ENCODE measurements at regions not wholly inside any gene's neighbourhood (a gene's known extent, or its start where the extent isn't known, plus 50 kb on each side); places are given as distances from the start of the nearest gene placed in this dataset.

GRCh38 chr13:111394211-111394922, 73.9 kb downstream of the TEX29 start:
- Histone ChIP-seq H3K9me3 (ENCODE audit: control insufficient read depth in 1 of 2, low read length in 2 of 2) (no peaks in the 10 kb centered on the region), H3K27ac (ENCODE audit: low read length) (no peak overlapping the region), H3K36me3 (ENCODE audit: control insufficient read depth in 1 of 2, insufficient read depth in 2 of 2, low read length in 2 of 2) (no peaks in the 10 kb centered on the region), H3K4me1 (ENCODE audit: control insufficient read depth in 1 of 2, insufficient read depth in 2 of 2, low read length in 2 of 2) (no peaks in the 10 kb centered on the region), H3K4me3 (ENCODE audit: low read depth in 1 of 2, low read length in 2 of 2) (no peak overlapping the region), H3K27me3 (ENCODE audit: low read depth, low read length) (no peaks in the 10 kb centered on the region)

- H3K27me3 ChIP-seq (ENCODE audit: low read depth, low read length), result no peaks in the 10 kb centered on the region
- H3K4me3 ChIP-seq (ENCODE audit: low read depth in 1 of 2, low read length in 2 of 2), result no peak overlapping the region
- no peaks in the 10 kb centered on the region for H3K36me3 ChIP-seq (ENCODE audit: control insufficient read depth in 1 of 2, insufficient read depth in 2 of 2, low read length in 2 of 2)
- no peaks in the 10 kb centered on the region for H3K4me1 ChIP-seq (ENCODE audit: control insufficient read depth in 1 of 2, insufficient read depth in 2 of 2, low read length in 2 of 2)
- no peak overlapping the region for H3K27ac ChIP-seq (ENCODE audit: low read length)
- H3K9me3 ChIP-seq (ENCODE audit: control insufficient read depth in 1 of 2, low read length in 2 of 2), result no peaks in the 10 kb centered on the region
These were observed 75.3 kb downstream of the TEX29 start for GRCh38 chr13:111395511-111396393.

- Histone ChIP-seq H3K9me3 (ENCODE audit: control insufficient read depth in 1 of 2, low read length in 2 of 2) (no peaks in the 10 kb centered on the region), H3K36me3 (ENCODE audit: control insufficient read depth in 1 of 2, insufficient read depth in 2 of 2, low read length in 2 of 2) (no peaks in the 10 kb centered on the region), H3K27me3 (ENCODE audit: low read depth, low read length) (no peaks in the 10 kb centered on the region), H3K4me3 (ENCODE audit: low read depth in 1 of 2, low read length in 2 of 2) (no peak overlapping the region), H3K4me1 (ENCODE audit: control insufficient read depth in 1 of 2, insufficient read depth in 2 of 2, low read length in 2 of 2) (no peaks in the 10 kb centered on the region), H3K27ac (ENCODE audit: low read length) (no peak overlapping the region)
These were observed 76.0 kb downstream of the TEX29 start for GRCh38 chr13:111396457-111396856.

- Histone ChIP-seq H3K4me3 (ENCODE audit: low read depth in 1 of 2, low read length in 2 of 2) (no peak overlapping the region), H3K4me1 (ENCODE audit: control insufficient read depth in 1 of 2, insufficient read depth in 2 of 2, low read length in 2 of 2) (no peaks in the 10 kb centered on the region), H3K27me3 (ENCODE audit: low read depth, low read length) (no peaks in the 10 kb centered on the region), H3K9me3 (ENCODE audit: control insufficient read depth in 1 of 2, low read length in 2 of 2) (no peaks in the 10 kb centered on the region), H3K27ac (ENCODE audit: low read length) (no peak overlapping the region), H3K36me3 (ENCODE audit: control insufficient read depth in 1 of 2, insufficient read depth in 2 of 2, low read length in 2 of 2) (no peaks in the 10 kb centered on the region)
These were observed 76.9 kb downstream of the TEX29 start for GRCh38 chr13:111397202-111397880.

- H3K36me3 ChIP-seq (ENCODE audit: control insufficient read depth in 1 of 2, insufficient read depth in 2 of 2, low read length in 2 of 2), result no peaks in the 10 kb centered on the region
- H3K9me3 ChIP-seq (ENCODE audit: control insufficient read depth in 1 of 2, low read length in 2 of 2), result no peaks in the 10 kb centered on the region
- H3K27ac ChIP-seq (ENCODE audit: low read length), result no peak overlapping the region
- H3K4me3 ChIP-seq (ENCODE audit: low read depth in 1 of 2, low read length in 2 of 2), result no peak overlapping the region
- no peaks in the 10 kb centered on the region for H3K27me3 ChIP-seq (ENCODE audit: low read depth, low read length)
- H3K4me1 ChIP-seq (ENCODE audit: control insufficient read depth in 1 of 2, insufficient read depth in 2 of 2, low read length in 2 of 2), result no peaks in the 10 kb centered on the region
These were observed 77.8 kb downstream of the TEX29 start for GRCh38 chr13:111398196-111398595.

GRCh38 chr13:111398715-111399299, 78.4 kb downstream of the TEX29 start:
- Histone ChIP-seq H3K36me3 (ENCODE audit: control insufficient read depth in 1 of 2, insufficient read depth in 2 of 2, low read length in 2 of 2) (no peaks in the 10 kb centered on the region), H3K4me3 (ENCODE audit: low read depth in 1 of 2, low read length in 2 of 2) (no peak overlapping the region), H3K4me1 (ENCODE audit: control insufficient read depth in 1 of 2, insufficient read depth in 2 of 2, low read length in 2 of 2) (no peaks in the 10 kb centered on the region), H3K27me3 (ENCODE audit: low read depth, low read length) (no peaks in the 10 kb centered on the region), H3K9me3 (ENCODE audit: control insufficient read depth in 1 of 2, low read length in 2 of 2) (no peaks in the 10 kb centered on the region), H3K27ac (ENCODE audit: low read length) (no peak overlapping the region)

- H3K4me3 ChIP-seq (ENCODE audit: low read depth in 1 of 2, low read length in 2 of 2), result no peak overlapping the region
- H3K27ac ChIP-seq (ENCODE audit: low read length), result no peak overlapping the region
- no peaks in the 10 kb centered on the region for H3K9me3 ChIP-seq (ENCODE audit: control insufficient read depth in 1 of 2, low read length in 2 of 2)
- H3K36me3 ChIP-seq (ENCODE audit: control insufficient read depth in 1 of 2, insufficient read depth in 2 of 2, low read length in 2 of 2), result no peaks in the 10 kb centered on the region
- no peaks in the 10 kb centered on the region for H3K27me3 ChIP-seq (ENCODE audit: low read depth, low read length)
- H3K4me1 ChIP-seq (ENCODE audit: control insufficient read depth in 1 of 2, insufficient read depth in 2 of 2, low read length in 2 of 2), result no peaks in the 10 kb centered on the region
These were observed 78.9 kb downstream of the TEX29 start for GRCh38 chr13:111399334-111399733.

GRCh38 chr13:111399776-111400538, 79.5 kb downstream of the TEX29 start:
- H3K4me1 ChIP-seq (ENCODE audit: control insufficient read depth in 1 of 2, insufficient read depth in 2 of 2, low read length in 2 of 2), result no peaks in the 10 kb centered on the region
- no peak overlapping the region for H3K4me3 ChIP-seq (ENCODE audit: low read depth in 1 of 2, low read length in 2 of 2)
- H3K27me3 ChIP-seq (ENCODE audit: low read depth, low read length), result no peaks in the 10 kb centered on the region
- no peak overlapping the region for H3K27ac ChIP-seq (ENCODE audit: low read length)
- H3K9me3 ChIP-seq (ENCODE audit: control insufficient read depth in 1 of 2, low read length in 2 of 2), result no peaks in the 10 kb centered on the region
- H3K36me3 ChIP-seq (ENCODE audit: control insufficient read depth in 1 of 2, insufficient read depth in 2 of 2, low read length in 2 of 2), result no peaks in the 10 kb centered on the region

- Histone ChIP-seq H3K9me3 (ENCODE audit: control insufficient read depth in 1 of 2, low read length in 2 of 2) (no peaks in the 10 kb centered on the region), H3K36me3 (ENCODE audit: control insufficient read depth in 1 of 2, insufficient read depth in 2 of 2, low read length in 2 of 2) (no peaks in the 10 kb centered on the region), H3K27me3 (ENCODE audit: low read depth, low read length) (no peaks in the 10 kb centered on the region), H3K4me1 (ENCODE audit: control insufficient read depth in 1 of 2, insufficient read depth in 2 of 2, low read length in 2 of 2) (no peaks in the 10 kb centered on the region), H3K4me3 (ENCODE audit: low read depth in 1 of 2, low read length in 2 of 2) (no peak overlapping the region), H3K27ac (ENCODE audit: low read length) (no peak overlapping the region)
These were observed 80.7 kb downstream of the TEX29 start for GRCh38 chr13:111401151-111401550.

- no peak overlapping the region for H3K4me3 ChIP-seq (ENCODE audit: low read depth in 1 of 2, low read length in 2 of 2)
- no peaks in the 10 kb centered on the region for H3K27me3 ChIP-seq (ENCODE audit: low read depth, low read length)
- H3K36me3 ChIP-seq (ENCODE audit: control insufficient read depth in 1 of 2, insufficient read depth in 2 of 2, low read length in 2 of 2), result no peaks in the 10 kb centered on the region
- no peak overlapping the region for H3K27ac ChIP-seq (ENCODE audit: low read length)
- H3K9me3 ChIP-seq (ENCODE audit: control insufficient read depth in 1 of 2, low read length in 2 of 2), result no peaks in the 10 kb centered on the region
- H3K4me1 ChIP-seq (ENCODE audit: control insufficient read depth in 1 of 2, insufficient read depth in 2 of 2, low read length in 2 of 2), result no peaks in the 10 kb centered on the region
These were observed 81.3 kb downstream of the TEX29 start for GRCh38 chr13:111401755-111402154.

All from muscle layer of duodenum (tissue), 2 donors.